HL-60 (cell line): ENCODE measurements at regions not wholly inside any gene's neighbourhood (a gene's known extent, or its start where the extent isn't known, plus 50 kb on each side); places are given as distances from the start of the nearest gene placed in this dataset.

Source experiments
- CTCF ChIP-seq: IDR thresholded peaks from one replicate; pipeline ENCODE4 v1.5.1; 2011; ENCODE audit warnings: low read length, control low read depth, inconsistent platforms; ENCODE audit not compliant: insufficient read depth
- POLR2AphosphoS5 ChIP-seq: IDR thresholded peaks from 2 replicates; pipeline ENCODE4 v1.6.1; 2012; ENCODE audit warnings: low read depth

GRCh38 chr3:164657631-164658030 is 420.7 kb downstream of the SI start:
- TF ChIP-seq CTCF (no peak), POLR2AphosphoS5 (no peak)
